Psoas muscle (tissue), 7 donors: ENCODE measurements at regions not wholly inside any gene's neighbourhood (a gene's known extent, or its start where the extent isn't known, plus 50 kb on each side); places are given as distances from the start of the nearest gene placed in this dataset.
"Not testable (repeated sequence)": the region's sequence is repeated elsewhere in the genome, so short reads cannot be mapped to it uniquely, and the experiment has no call there.

Source experiments
- ATAC-seq, 4 donors: fragments of 200-7000 bp; cut with Tn5 transposase; one replicate each; pipeline ENCODE4 v1.9.1; 2020; ENCODE audit warnings: moderate library complexity in 3 of 4, mild to moderate bottlenecking in 2 of 4
- DNase-seq, 2 donors: peaks; one replicate each; pipeline ENCODE4 v3.0.0-alpha.2; 2020
- H3K27ac ChIP-seq: fragments of 200-600 bp; one replicate; pipeline ENCODE4 v1.8.0; 2022
- H3K27me3 ChIP-seq, 3 donors: fragments of 200-600 bp in 1 of 3; one replicate each; pipeline versions ENCODE4 v1.6.1 to v1.8.0; 2013 to 2022; ENCODE audit warnings: low read length in 2 of 3, mild to moderate bottlenecking in 2 of 3, moderate library complexity in 1 of 3; ENCODE audit not compliant: insufficient read depth in 3 of 3
- H3K36me3 ChIP-seq, 2 donors: fragments of 200-600 bp in 1 of 2; one replicate each; pipeline versions ENCODE4 v1.6.1 to v1.8.0; 2013 to 2022; ENCODE audit warnings: low read depth in 1 of 2, mild to moderate bottlenecking in 1 of 2, moderate library complexity in 1 of 2; ENCODE audit not compliant: insufficient read depth in 1 of 2
- H3K4me1 ChIP-seq: fragments of 200-600 bp; one replicate; pipeline ENCODE4 v1.8.0; 2022
- H3K4me3 ChIP-seq: fragments of 200-600 bp; one replicate; pipeline ENCODE4 v1.8.0; 2022; ENCODE audit warnings: mild to moderate bottlenecking
- H3K9me3 ChIP-seq: fragments of 200-600 bp; one replicate; pipeline ENCODE4 v1.8.0; 2022
- CTCF ChIP-seq: fragments of 200-600 bp; IDR thresholded peaks from one replicate; pipeline ENCODE4 v1.8.0; 2022; ENCODE audit warnings: antibody characterized with exemption
- WGBS, 3 donors: extraction: QIAGEN DNeasy Blood & Tissue Kit; methylation state at CpG; one replicate each; pipeline versions ENCODE4 v1.1.6 to v1.1.7; 2013; 5-methylcytosine and 5-hydroxymethylcytosine counted together
- intact Hi-C, 2 donors: fragments of 100-400 bp; cut with DNase I; formaldehyde crosslinking; loops; one replicate each; pipeline versions ENCODE4 v1.11.0 to v1.14.2; 2022
- donor health status: healthy with polysubstance abuse.
- donor health status: DM: no; HTN: no; CAD: no; lungs with moderate emphysema.
- donor health status: Bipolar disorder and iron deficiency.
- donor health status: healthy.
- donor health status: DM: yes; HTN: yes; CAD: no.
- donor health status: DM: no; HTN: no; CAD: no.
- donor health status: DM: yes; HTN: yes; CAD: no.

DNA sequence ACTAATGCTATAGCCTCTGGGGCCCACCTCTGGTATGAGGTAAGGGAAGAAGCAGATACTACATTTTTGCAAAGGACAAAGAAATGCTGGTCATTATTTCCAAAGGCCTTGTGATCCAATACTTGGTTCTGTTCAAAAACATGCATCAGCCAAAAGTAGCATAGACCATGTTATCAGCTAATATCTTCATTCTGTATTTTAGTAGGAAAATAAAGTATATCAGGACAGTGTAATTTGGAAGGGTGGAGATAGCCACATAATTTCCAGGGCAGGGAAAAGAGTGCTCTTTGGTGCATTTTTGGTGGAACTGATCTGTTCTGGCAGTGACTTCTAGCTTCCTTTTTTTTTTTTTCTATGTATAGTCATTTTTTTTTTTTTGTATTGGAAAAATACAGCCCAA, 258.0 kb upstream of the SOX4 start:
- no peak overlapping the region for H3K27ac ChIP-seq
- H3K9me3 ChIP-seq: no peaks in the 10 kb centered on the region
- intact Hi-C loops: no loop called here
- no peaks in the 10 kb centered on the region for H3K4me1 ChIP-seq
- H3K36me3 ChIP-seq: no peaks in the 10 kb centered on the region
- DNase-seq (no peak), ATAC-seq (no peak)
- peaks cover 0 to 3% (median 0%) of the 10 kb centered on the region in 3 donors for H3K27me3 ChIP-seq
- no peak overlapping the region for H3K4me3 ChIP-seq
- TF ChIP-seq CTCF: no peak

- 63 to 82% (median 73%) methylated on average over 3 of the region's 3 CpGs for WGBS, 3 donors
- no peak for TF ChIP-seq CTCF
- no peak for ATAC-seq
Observed at GRCh38 chr6:21337263-21337662, 256.3 kb upstream of the SOX4 start.

GRCh38 chr6:21340573-21340972, 253.0 kb upstream of the SOX4 start:
- Histone ChIP-seq H3K4me1 (no peaks in the 10 kb centered on the region), H3K27ac (no peak overlapping the region), H3K36me3 (no peaks in the 10 kb centered on the region), H3K27me3 (peaks cover 0 to 3% (median 0%) of the 10 kb centered on the region in 3 donors), H3K4me3 (no peak overlapping the region), H3K9me3 (no peaks in the 10 kb centered on the region)
- no peak for DNase-seq
- 84 to 89% (median 89%) methylated on average over 3 of the region's 3 CpGs for WGBS, 3 donors
- ATAC-seq: no peak
- intact Hi-C loops: no loop called here
- no peak for TF ChIP-seq CTCF

More at GRCh38 chr6:21337263-21337662, 256.3 kb upstream of the SOX4 start:
- Histone ChIP-seq H3K27me3 (peaks cover 0 to 3% (median 0%) of the 10 kb centered on the region in 3 donors), H3K27ac (no peak overlapping the region), H3K36me3 (no peaks in the 10 kb centered on the region), H3K9me3 (no peaks in the 10 kb centered on the region), H3K4me1 (no peaks in the 10 kb centered on the region), H3K4me3 (no peak overlapping the region)
- intact Hi-C loops: no loop called here
- DNase-seq: no peak

- TF ChIP-seq CTCF: no peak
- H3K27ac ChIP-seq: no peak overlapping the region
- WGBS, 3 donors: 75 to 80% (median 77%) methylated on average over 4 of the region's 4 CpGs
- no peaks in the 10 kb centered on the region for H3K4me1 ChIP-seq
- H3K27me3 ChIP-seq: peaks cover 0 to 3% (median 0%) of the 10 kb centered on the region in 3 donors
- ATAC-seq: no peak
- DNase-seq: no peak
- no peaks in the 10 kb centered on the region for H3K9me3 ChIP-seq
- no peak overlapping the region for H3K4me3 ChIP-seq
- intact Hi-C loops: no loop called here
- no peaks in the 10 kb centered on the region for H3K36me3 ChIP-seq
Observed at GRCh38 chr6:21341910-21342309, 251.6 kb upstream of the SOX4 start.

GRCh38 chr6:21342501-21342900, 251.1 kb upstream of the SOX4 start:
- no peak for TF ChIP-seq CTCF
- Histone ChIP-seq H3K9me3 (no peaks in the 10 kb centered on the region), H3K27me3 (peaks cover 0 to 3% (median 0%) of the 10 kb centered on the region in 3 donors), H3K4me3 (no peak overlapping the region), H3K4me1 (no peaks in the 10 kb centered on the region), H3K27ac (no peak overlapping the region), H3K36me3 (no peaks in the 10 kb centered on the region)
- ATAC-seq (no peak), DNase-seq (no peak)
- intact Hi-C loops: no loop called here
- 57 to 59% (median 58%) methylated on average over 8 of the region's 8 CpGs for WGBS, 3 donors

GRCh38 chr6:21345704-21346103, 247.8 kb upstream of the SOX4 start:
- not testable (repeated sequence) for H3K27ac ChIP-seq, DNase-seq, H3K4me3 ChIP-seq, H3K9me3 ChIP-seq, ATAC-seq, H3K27me3 ChIP-seq, H3K36me3 ChIP-seq
- intact Hi-C loops: loop anchor here in 1 of 2 donors (5.0 kb wide), 1 partner anchor 242 kb away; no protein-coding TSS in a partner anchor
- WGBS, 3 donors: 94 to 100% (median 98%) methylated on average over 1 of the region's 1 CpG
- H3K4me1 ChIP-seq: peaks cover 15% of the 10 kb centered on the region
